HG02884 (cell line): ENCODE measurements at regions not wholly inside any gene's neighbourhood (a gene's known extent, or its start where the extent isn't known, plus 50 kb on each side); places are given as distances from the start of the nearest gene placed in this dataset.

ENCODE experiments used
- ATAC-seq: cut with Tn5 transposase; IDR thresholded peaks from one replicate; pipeline ENCODE4 v1.9.1; 2021; ENCODE audit warnings: mild to moderate bottlenecking, moderate library complexity; ENCODE audit not compliant: unreplicated experiment

DNA sequence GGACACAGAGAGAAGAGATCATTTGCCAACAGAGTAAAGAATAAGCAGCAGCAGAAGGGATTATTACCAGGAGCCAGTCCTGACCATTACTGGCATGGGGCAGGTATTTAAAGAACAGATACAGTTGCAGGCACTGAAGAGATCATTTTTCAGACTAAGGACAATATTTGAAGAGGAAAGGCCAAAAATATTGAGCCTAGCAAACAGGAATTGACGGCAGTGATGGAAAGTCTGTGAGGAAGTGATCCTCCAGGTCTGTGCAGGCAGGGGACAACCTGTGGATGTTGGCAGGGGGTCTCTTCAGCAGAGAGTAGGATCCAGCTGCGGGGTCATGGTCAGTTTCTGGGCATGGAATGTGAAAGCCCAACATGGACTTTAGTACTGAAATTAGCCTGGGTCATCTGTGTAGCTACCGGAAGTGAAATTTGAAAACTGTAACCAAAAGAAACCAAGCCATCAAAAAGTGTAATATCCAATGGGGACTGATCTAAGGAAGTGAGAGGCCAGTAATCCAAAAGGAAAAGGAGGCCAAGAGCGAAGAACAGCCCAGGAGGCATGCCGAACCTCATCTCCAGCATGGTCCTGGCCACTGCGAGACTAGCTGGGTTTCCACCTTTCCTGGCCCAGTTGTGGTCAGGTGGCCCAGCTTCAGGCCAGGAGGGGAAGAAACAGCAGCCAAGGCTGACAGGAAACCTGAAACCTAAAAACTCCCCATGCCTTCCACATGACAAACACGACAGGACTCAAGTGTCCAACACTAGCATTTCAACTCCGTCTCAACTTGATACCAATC, 115.1 kb upstream of the TNFAIP3 start:
- no peak for ATAC-seq

DNA sequence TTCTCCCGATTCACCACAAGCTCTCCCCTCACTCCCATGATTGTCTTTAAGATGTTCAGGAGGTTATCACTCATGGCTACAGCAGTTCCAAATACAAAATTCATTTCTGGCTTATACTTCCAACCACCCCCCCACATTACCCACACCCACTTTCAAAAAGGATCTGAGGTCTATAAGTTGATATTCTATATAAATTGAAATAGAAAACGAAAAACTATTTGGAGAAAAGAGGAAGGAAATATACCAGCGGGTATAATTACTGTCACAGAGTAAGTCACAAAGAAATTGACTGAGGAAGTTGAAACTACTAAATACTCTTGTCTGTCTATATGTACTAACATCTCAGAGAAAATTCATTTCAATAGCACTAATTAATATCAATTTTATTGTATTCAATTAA, 112.7 kb upstream of the TNFAIP3 start:
- ATAC-seq = no peak

DNA sequence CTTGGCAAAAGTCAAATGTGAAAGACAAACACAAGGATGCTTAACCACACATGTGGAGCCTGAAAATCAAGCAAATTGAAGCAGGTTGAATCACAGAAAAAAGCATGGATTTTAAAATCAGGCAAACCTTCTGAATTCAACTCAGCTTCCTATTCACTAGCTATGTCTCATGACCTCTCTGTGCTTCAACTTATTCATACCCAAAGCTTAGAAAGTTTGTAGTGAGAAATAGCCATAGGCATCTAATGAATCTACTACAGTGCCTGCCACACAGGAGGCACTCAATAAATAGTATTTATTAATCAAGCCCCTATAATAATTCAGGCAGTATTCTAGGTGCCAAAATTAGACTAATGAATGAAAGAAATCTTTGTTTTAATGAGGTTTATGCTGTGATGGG, 112.2 kb upstream of the TNFAIP3 start:
- no peak for ATAC-seq

GRCh38 chr6:137755284-137755683, 111.8 kb upstream of the TNFAIP3 start:
- no peak for ATAC-seq

- ATAC-seq = no peak
These were observed 110.3 kb upstream of the TNFAIP3 start for GRCh38 chr6:137756788-137757187.

DNA sequence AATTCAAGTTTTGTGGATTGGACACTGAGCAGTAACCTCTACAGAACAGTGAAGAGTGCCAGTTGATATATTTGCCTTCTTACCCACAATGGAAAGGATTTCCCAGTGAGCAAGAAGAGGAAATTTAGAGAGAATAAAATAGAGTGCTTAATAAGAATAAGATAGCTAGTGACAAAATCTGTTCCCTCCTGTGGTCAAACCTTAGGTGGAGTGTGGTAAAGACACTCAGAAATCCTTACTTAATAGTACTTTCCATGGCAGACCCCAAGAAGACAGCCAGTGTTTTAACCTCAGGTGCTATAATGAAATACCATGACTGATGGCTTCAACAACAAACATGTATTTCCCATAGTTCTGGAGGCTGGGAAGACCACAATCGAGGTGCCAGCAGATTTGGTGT, 108.4 kb upstream of the TNFAIP3 start:
- no peak for ATAC-seq

DNA sequence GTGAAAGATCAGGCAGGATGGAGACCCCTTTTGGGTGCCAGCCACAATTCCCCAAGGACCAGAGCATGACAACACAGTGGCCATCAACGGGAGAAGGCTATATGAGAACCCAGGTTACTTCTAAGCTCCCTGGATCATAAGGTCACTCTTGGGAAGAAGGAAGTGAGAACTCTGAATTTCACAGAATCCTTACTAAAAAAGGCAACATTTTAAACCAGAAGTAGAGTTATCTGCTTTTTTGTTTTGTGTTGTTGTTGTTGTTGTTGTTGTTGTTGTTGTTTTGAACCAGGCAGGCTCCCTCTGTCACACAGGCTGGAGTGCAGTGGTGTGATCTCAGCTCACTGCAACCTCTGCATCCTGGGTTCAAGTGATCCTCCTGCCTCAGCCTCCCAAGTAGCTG, 107.4 kb upstream of the TNFAIP3 start:
- ATAC-seq = no peak

GRCh38 chr6:137761072-137761471, 106.0 kb upstream of the TNFAIP3 start:
- ATAC-seq = no peak

DNA sequence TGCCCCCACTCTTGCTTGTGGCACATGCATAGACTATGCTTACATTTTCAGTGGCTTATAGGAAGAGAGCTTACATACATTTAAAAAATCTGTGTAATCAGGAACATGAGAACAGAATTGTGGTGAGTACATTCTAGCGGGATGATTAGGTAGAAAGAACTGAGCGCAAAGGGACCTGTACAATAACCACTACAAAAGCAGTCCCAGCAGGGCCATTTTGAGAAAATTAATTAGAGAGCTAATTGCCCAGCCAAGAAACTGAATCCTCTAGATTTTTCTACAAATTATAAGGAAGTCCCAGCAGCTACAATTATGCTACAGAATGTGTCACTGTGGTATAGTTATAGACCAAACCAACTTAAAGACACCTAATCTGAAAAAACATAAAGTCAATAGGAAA, 105.6 kb upstream of the TNFAIP3 start:
- ATAC-seq = no peak

GRCh38 chr6:137762168-137763090, 104.6 kb upstream of the TNFAIP3 start:
- no peak for ATAC-seq

- ATAC-seq = no peak
These were observed 103.6 kb upstream of the TNFAIP3 start for GRCh38 chr6:137763436-137763835.

DNA sequence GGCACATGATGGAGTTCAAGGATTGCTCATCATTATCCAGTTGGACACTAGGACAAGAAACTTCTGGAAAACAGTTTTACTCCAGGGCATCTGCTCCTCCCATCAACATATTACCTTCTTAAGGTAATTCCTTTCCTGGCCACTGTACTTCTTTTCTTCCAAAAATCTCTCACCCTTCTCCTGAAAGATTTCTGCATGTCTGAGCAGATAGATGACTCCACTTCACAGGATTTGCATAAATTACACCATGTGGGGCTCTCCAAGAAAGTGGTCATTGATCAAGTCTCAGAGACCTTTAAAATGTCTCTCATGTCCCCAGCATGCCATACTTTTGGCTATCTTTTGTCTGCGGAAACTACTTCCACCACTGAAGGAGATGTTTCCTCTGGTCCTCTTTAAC, 103.2 kb upstream of the TNFAIP3 start:
- ATAC-seq = no peak

DNA sequence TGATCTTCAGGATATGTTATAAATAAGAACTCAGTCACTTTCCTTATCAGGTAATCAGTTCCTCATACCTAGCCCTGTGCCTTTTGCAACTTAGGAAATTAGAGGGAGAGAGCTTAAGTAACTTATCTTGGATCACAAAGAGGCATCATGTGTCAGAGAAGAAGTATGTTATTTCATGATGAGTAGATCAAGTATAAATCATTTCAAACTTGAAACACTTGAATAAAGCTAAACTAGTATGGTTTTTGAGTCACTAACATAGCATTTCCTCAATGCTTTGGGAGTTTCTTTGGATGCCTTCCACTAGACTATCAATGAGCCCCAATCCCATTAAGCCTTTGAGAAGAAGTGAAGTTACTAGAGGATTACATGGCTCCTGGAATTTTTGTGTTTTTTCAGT, 102.6 kb upstream of the TNFAIP3 start:
- no peak for ATAC-seq

GRCh38 chr6:137765059-137765458, 102.0 kb upstream of the TNFAIP3 start:
- ATAC-seq = no peak

DNA sequence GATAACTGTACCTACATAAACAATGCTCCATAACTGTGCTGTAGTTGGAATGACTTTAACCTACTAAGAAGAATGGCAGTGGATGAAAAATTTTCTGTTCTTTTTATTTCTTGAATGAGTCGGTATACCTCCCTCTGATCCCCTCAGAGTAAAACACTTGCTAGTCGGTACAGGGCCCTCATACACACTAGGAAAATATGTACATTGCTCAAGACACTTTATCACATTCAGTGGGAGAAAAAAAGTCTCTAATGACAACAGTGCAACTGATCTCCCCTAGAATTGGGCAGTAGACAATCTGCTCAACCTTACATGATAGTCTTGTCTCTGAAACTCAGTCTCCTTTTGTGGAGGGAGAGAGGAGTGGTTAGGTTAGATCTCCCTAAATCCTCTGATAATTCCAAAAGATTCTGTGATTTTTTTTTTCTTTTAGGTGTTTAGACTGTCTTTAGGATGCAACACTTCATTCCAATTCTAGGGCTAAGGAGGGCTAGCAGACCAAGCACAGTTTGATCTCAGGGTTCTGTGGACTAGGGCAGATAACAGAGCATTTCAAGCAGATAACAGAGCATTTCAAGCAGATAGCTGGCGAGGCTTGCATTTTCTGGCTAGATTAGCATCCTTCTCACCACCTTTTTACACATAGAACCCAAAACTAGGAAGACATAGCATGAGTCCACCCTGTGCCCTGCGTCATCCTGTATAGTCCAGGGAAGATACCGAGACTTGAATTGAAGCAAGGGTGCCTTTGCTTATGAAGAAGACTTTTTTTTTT, 100.3 kb upstream of the TNFAIP3 start:
- ATAC-seq = no peak

DNA sequence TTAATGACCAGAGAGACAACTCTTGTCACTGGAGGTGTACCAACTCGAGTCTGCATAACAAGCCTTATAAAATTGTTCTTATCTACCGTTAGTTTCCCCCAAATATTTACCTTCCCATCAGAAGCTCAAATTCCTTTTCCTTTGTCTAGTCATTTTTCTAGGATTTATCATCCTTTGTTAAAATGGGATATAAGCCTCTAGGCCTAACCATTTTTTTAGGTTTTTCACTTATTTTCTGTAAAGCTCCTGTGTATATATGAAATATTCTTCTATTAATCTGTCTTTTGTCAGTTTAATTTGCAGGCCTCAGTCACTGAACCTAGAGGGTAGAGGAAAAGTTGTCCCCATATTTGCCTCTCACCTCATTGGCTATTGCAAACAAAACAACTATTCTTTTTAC, 99.6 kb upstream of the TNFAIP3 start:
- ATAC-seq = no peak

DNA sequence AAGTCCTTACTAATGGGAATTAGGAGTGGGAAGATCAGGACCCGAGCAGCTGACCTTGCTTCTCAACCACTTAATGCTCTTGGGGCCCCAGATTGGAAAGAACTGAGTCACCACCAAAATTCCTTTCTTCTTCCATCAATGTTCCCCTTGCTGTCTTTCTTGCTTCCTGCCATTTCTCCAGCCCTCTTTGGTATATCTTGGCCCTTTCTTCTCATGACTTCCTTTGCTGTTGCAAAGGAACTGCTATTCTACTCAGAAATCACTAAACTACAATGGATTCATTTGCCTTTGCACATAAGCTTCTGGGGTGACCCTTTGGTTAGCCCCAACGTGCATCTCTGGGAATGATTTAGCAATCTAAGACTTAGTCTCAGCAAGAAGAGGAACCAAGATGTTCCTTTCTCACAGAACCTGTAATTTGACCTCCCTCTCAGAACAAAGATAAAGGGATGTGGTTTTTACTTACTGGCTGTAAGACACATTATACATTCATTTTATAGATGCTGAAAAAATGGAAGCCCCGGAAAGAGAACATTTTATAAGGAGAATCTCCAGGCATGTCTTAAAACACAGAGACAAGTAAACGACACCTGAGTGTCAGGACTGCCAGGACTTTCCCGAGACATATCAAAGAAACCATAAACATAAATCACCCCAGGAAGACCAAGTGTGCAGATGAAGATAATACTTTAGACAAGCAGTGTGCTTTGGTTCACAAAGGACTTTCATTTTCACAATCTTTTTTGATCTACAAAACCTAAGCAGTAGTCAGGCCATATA, 99.0 kb upstream of the TNFAIP3 start:
- peak; percentile 77 for ATAC-seq

GRCh38 chr6:137768935-137769334, 98.1 kb upstream of the TNFAIP3 start:
- no peak for ATAC-seq

DNA sequence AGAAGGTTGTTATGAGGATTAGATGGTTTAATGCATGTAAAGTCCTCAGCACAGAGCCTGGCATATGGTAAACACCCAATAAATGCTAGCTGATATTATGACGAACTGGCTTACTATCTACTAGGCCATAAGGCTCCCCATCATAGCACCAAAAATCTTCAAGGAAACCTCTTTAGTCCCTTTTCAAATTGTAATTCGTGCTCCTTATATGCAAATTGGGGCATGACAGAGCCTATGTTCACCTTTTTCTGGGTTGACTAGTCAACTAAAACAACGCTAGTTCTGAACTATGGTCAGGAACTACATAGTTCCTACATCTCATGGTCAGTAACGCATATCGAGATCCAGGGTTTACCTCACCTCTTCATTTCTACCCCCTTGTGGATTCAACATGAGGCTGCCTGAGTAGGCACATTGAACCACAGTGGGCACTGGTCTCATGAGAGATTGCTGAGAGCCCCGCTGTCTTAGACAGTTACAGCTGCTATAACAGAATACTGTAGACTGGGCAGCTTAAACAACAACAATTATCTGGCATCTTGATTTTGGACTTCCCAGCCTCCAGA, 97.2 kb upstream of the TNFAIP3 start:
- no peak for ATAC-seq

DNA sequence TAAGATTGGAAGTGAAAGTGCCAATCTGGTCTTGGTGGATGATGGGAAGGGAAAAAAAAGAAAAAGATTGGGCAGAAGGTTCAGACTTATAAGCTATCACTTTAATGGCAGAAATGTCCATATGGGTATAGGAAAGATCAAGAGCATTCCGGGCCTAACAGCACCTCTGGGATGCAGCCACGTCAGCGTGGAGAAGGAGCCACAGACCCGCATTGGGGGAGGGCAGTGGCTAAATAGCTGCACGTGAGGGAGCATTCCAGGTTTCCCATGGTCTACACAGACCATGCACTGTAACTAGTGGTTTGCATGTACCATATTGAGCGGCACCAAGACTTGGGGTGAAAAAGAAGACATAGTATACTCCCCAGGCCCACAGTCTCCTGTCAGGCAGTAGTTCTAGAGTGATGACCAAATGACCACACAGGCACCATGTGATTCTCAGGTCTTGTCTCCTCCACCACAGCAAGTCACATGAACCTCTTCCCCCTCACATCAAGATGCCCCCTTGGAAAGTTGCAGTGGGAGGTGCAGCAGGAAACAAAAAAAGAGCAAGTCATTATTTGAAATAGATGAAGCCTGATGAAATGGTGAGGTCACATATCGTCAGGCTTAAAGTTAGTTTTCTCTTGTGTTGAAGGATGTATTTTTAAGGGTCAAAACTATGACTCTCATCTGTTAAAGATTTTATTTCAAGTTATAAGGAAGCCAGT, 94.4 kb upstream of the TNFAIP3 start:
- ATAC-seq = no peak
